ENCODE measurements at regions not wholly inside any gene's neighbourhood (a gene's known extent, or its start where the extent isn't known, plus 50 kb on each side); places are given as distances from the start of the nearest gene placed in this dataset.

DNA sequence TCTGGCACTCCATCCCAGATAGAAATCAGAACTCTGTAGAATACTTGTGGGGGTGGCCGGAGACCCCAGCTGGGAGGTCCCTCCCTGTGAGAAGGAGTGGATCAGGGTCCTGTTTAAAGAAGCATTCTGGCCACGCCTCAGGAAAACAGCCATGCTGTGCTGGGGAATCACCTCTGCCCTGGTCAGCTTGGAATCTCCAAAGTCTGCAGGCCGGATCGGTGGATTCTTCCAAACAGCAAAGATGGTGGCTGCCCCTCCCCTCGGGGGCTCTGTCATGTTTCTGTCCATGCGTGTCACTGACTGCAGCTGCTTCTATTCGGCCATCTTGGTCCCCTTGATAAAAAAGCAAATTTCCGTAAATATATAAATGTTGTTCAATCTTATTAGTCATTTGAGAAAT, 365.9 kb downstream of the JRKL start:
- Mint-ChIP-seq H3K27me3 (no peaks in the 10 kb centered on the region), H3K27ac (no peak overlapping the region), H3K9me3 (peaks cover 24% of the 10 kb centered on the region), H3K4me3 (no peak overlapping the region), H3K36me3 (peaks cover 16% of the 10 kb centered on the region), H3K4me1 (ENCODE audit: low read depth in 2 of 2) (no peaks in the 10 kb centered on the region)
- ATAC-seq (no peak), DNase-seq (ENCODE audit: low spot score) (no peak)

DNA sequence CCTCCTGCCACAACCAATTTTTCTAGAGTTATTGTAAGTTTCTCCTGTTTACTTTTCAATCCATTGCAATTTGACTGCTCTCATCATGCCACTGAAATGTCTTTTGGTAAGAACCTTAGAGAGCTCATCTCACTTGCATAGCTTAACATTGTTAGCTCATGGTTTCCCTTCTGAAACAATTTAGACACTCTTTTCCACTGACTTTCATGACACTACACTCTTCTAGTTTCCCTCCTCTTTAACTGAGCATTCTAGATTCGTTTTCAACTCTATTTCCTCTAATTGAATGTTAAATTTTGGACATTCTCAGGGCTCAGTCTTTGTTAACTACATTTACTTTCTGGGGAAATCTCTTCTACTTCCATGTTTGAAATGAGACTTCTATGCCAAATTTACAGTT, 369.1 kb downstream of the JRKL start:
- Mint-ChIP-seq H3K27me3 (no peaks in the 10 kb centered on the region), H3K4me1 (ENCODE audit: low read depth in 2 of 2) (no peaks in the 10 kb centered on the region), H3K27ac (no peak overlapping the region), H3K4me3 (no peak overlapping the region), H3K36me3 (peaks cover 16% of the 10 kb centered on the region), H3K9me3 (peaks cover 23% of the 10 kb centered on the region)
- ATAC-seq (no peak), DNase-seq (ENCODE audit: low spot score) (no peak)

DNA sequence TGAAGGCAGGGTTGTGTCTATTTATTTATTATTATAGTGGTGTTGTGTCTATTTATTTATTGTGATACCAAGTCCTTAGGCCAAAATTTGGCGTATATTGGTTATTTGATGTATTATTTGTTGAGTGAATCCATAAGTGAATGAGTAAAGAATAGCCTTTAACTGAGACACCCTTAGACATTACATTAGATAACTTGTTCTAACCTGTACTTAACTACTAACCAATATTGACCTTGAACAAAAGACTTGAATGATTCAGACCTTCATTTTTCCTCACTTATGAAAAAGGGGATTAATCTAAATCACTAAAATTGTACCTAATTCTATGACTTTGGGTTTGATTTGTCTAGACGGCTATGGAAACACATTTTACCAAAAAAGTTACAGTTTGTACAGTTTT, 370.5 kb downstream of the JRKL start:
- Mint-ChIP-seq H3K4me3 (no peak overlapping the region), H3K27ac (no peak overlapping the region), H3K27me3 (no peaks in the 10 kb centered on the region), H3K4me1 (ENCODE audit: low read depth in 2 of 2) (no peaks in the 10 kb centered on the region), H3K36me3 (peaks cover 6% of the 10 kb centered on the region), H3K9me3 (peaks cover 20% of the 10 kb centered on the region)
- DNase-seq (ENCODE audit: low spot score) (no peak), ATAC-seq (no peak)

DNA sequence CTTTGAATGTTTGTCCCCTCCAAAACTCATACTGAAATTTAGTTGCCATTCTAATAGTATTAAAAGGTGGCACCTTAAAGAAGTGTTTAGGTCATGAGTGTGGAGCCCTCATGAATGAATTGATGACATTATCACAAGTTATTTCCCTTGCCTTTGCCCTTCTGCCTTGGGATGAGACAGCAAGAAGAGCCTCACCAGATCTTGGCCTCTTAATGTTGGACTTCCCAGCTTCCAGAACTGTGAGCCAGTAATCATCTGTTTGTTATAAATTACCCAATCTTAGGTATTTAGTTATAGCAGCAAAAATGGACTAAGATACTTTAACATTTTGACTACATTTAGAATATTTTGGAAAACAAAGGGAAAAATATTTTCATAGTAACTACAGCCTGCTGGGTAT, 371.0 kb downstream of the JRKL start:
- DNase-seq (ENCODE audit: low spot score) (no peak), ATAC-seq (no peak)
- H3K27ac Mint-ChIP-seq = no peak overlapping the region
- no peaks in the 10 kb centered on the region for H3K4me1 Mint-ChIP-seq (ENCODE audit: low read depth in 2 of 2)
- peaks cover 20% of the 10 kb centered on the region for H3K9me3 Mint-ChIP-seq
- no peaks in the 10 kb centered on the region for H3K27me3 Mint-ChIP-seq
- H3K4me3 Mint-ChIP-seq = no peak overlapping the region
- peaks cover 6% of the 10 kb centered on the region for H3K36me3 Mint-ChIP-seq

DNA sequence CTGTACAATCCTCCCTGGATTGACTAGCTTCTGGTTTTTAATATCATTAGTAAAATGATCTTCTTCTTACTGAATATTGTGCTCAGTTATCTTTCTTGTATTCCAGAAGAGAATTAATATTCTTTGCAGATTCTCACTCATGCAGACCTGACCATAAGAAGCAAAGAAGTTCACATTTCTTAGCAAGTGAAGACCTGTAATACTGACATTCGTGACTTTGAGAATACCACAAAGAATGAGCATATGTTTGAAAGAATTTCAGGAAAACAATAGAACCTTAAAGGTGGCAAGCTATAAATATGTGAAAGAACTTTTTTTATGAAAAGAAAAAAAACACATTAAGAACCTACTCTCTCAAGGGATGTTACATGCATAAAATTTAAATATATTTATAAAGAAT, 371.6 kb downstream of the JRKL start:
- Mint-ChIP-seq H3K4me3 (no peak overlapping the region), H3K36me3 (peaks cover 6% of the 10 kb centered on the region), H3K9me3 (peaks cover 20% of the 10 kb centered on the region), H3K27me3 (no peaks in the 10 kb centered on the region), H3K27ac (no peak overlapping the region), H3K4me1 (ENCODE audit: low read depth in 2 of 2) (no peaks in the 10 kb centered on the region)
- no peak for ATAC-seq
- no peak for DNase-seq (ENCODE audit: low spot score)

DNA sequence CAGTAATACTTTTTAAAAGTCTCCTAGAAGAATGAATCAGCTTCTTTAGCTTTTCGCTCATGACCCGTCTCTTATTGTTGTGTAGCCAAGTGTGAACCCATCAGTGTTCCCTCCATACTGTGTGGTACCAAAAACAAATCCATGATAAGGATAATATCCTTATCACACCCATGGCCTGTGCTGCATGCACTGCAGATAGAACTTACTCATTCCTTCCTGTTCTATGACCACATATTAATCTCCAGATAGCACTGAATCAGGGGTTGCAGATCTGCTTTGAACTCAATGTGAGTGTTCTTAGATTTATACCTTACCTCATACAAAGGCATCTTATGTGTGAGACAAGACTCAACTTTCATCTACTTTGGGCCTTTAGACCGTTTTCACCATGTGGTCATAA, 373.4 kb downstream of the JRKL start:
- no peak overlapping the region for H3K27ac Mint-ChIP-seq
- H3K36me3 Mint-ChIP-seq = peaks cover 6% of the 10 kb centered on the region
- H3K9me3 Mint-ChIP-seq = peaks cover 17% of the 10 kb centered on the region
- H3K4me3 Mint-ChIP-seq = no peak overlapping the region
- H3K27me3 Mint-ChIP-seq = no peaks in the 10 kb centered on the region
- H3K4me1 Mint-ChIP-seq (ENCODE audit: low read depth in 2 of 2) = no peaks in the 10 kb centered on the region
- no peak for DNase-seq (ENCODE audit: low spot score)
- ATAC-seq = no peak

DNA sequence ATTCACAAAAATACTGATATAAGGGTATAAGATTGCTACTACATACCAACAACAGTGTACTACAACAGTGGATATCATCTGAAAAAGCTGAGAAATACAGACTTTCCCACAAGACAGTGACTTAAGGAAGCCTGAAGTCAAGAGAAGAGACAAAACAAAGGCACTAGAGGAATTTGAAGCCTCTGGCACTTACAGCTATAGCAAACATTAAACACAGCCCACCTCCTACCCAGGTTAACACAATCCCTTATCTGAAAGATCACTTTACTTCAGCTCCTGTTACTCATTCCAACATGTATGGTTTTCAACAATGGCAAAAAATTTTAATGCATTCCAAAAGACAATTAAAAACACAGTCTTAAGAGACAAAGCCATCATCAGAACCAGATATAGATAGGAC, 388.5 kb downstream of the JRKL start:
- no peak overlapping the region for H3K4me3 Mint-ChIP-seq
- DNase-seq (ENCODE audit: low spot score) = no peak
- no peaks in the 10 kb centered on the region for H3K27me3 Mint-ChIP-seq
- no peaks in the 10 kb centered on the region for H3K4me1 Mint-ChIP-seq (ENCODE audit: low read depth in 2 of 2)
- no peak overlapping the region for H3K27ac Mint-ChIP-seq
- no peaks in the 10 kb centered on the region for H3K36me3 Mint-ChIP-seq
- H3K9me3 Mint-ChIP-seq = peaks cover 19% of the 10 kb centered on the region
- no peak for ATAC-seq

DNA sequence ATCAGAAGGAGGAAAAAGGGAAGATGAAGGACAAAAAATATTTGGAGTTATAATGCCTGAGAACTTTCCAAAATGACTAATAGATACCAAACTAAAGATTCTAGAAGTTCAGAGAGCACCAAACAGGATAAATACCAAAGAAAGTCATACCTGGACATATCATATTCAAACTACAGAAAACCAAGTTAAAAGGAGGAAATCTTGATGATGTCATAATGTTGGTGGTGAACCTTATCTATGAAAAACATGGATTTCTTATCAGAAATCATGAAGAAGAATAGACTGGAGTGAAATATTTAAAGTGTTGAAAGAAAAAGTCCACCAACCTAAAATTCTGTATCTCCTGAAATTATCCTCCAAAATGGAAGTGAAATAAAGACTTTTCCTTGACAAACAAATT, 389.2 kb downstream of the JRKL start:
- Mint-ChIP-seq H3K27me3 (no peaks in the 10 kb centered on the region), H3K4me1 (ENCODE audit: low read depth in 2 of 2) (no peaks in the 10 kb centered on the region), H3K4me3 (no peak overlapping the region), H3K36me3 (no peaks in the 10 kb centered on the region), H3K9me3 (peaks cover 19% of the 10 kb centered on the region), H3K27ac (no peak overlapping the region)
- no peak for DNase-seq (ENCODE audit: low spot score)
- ATAC-seq = no peak

DNA sequence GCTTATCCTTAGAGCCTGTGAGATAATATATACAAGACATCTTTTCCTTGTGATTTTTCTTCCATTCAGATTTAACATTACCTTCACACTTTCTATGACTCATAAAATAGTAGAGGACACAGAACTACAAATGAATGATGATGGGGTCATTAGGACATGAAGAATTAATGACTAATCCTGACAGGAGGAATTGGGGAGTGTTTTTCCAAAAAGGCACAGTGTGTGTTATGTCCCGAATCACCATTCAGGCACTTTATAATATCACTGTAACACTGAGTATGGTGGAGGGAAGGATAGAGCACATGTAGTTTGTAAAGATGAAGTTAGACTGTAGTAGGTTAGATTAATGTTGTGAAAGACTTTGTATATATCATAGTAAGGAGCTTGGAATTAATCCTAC, 391.3 kb downstream of the JRKL start:
- Mint-ChIP-seq H3K4me3 (no peak overlapping the region), H3K36me3 (no peaks in the 10 kb centered on the region), H3K4me1 (ENCODE audit: low read depth in 2 of 2) (no peaks in the 10 kb centered on the region), H3K9me3 (peaks cover 19% of the 10 kb centered on the region), H3K27ac (no peak overlapping the region), H3K27me3 (no peaks in the 10 kb centered on the region)
- no peak for ATAC-seq
- no peak for DNase-seq (ENCODE audit: low spot score)

DNA sequence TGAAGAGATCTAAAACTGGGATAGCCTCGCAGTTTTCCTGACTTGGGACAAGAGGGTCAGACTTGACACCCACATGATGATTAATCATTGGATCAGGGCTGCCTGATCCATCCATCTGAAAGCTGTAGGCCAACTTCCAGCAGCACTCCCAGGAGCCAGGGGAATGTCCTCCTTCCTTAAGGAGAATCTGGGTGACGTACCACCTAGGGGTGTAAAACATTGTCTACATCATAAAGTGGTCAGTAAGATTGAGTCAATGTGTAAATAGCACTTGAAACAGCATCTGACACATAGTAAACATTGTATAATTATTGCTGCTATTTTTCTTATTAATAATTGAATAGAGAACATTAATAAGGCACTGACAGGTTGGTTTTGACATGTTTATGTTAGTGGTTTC, 392.8 kb downstream of the JRKL start:
- Mint-ChIP-seq H3K4me1 (ENCODE audit: low read depth in 2 of 2) (no peaks in the 10 kb centered on the region), H3K27me3 (no peaks in the 10 kb centered on the region), H3K36me3 (no peaks in the 10 kb centered on the region), H3K9me3 (peaks cover 21% of the 10 kb centered on the region), H3K27ac (no peak overlapping the region), H3K4me3 (no peak overlapping the region)
- ATAC-seq = no peak
- no peak for DNase-seq (ENCODE audit: low spot score)

DNA sequence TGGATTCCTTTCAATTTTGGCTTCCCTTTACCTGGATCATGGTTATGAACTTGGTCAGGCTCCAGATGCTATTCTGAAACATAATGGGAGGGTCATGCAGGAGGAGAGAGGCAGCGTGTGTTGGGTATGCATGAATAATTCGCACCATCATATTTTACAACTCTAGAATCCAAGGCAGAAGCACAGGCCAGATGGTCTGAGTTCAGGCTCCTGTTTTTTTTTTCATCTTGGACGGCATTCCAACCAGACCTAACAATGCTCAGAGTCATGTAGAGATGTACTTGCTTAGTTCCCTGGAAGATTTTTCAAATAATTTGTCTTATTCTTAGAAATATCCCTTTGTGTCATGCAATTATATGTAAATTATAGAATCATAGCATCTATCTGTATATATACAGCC, 393.5 kb downstream of the JRKL start:
- ATAC-seq = no peak

DNA sequence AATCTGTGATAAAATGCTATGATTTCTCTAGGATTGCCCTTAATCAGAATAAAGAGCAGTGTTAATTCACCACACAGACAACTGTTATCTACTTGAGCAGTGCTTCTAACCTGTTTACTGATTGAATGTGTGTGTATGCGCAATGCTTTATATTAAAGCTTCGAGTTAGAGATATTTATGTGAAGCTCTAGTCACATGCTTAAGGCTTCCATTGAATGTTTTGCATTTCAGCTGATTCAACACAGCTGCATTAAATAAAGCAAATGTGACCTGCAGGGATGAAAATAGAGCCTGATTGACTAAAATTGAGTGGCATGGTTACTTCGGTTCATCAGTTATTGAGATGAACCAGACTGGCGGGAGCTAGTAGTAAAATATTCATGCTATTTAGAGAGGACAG, 395.3 kb downstream of the JRKL start:
- DNase-seq (ENCODE audit: low spot score) (no peak), ATAC-seq (no peak)
- Mint-ChIP-seq H3K4me3 (no peak overlapping the region), H3K9me3 (peaks cover 25% of the 10 kb centered on the region), H3K36me3 (no peaks in the 10 kb centered on the region), H3K4me1 (ENCODE audit: low read depth in 2 of 2) (no peaks in the 10 kb centered on the region), H3K27ac (no peak overlapping the region), H3K27me3 (no peaks in the 10 kb centered on the region)

More for the DNA sequence above, 393.5 kb downstream of the JRKL start:
- H3K36me3 Mint-ChIP-seq = no peaks in the 10 kb centered on the region
- no peaks in the 10 kb centered on the region for H3K4me1 Mint-ChIP-seq (ENCODE audit: low read depth in 2 of 2)
- H3K9me3 Mint-ChIP-seq = peaks cover 23% of the 10 kb centered on the region
- no peak overlapping the region for H3K4me3 Mint-ChIP-seq
- no peak overlapping the region for H3K27ac Mint-ChIP-seq
- no peak for DNase-seq (ENCODE audit: low spot score)
- no peaks in the 10 kb centered on the region for H3K27me3 Mint-ChIP-seq

DNA sequence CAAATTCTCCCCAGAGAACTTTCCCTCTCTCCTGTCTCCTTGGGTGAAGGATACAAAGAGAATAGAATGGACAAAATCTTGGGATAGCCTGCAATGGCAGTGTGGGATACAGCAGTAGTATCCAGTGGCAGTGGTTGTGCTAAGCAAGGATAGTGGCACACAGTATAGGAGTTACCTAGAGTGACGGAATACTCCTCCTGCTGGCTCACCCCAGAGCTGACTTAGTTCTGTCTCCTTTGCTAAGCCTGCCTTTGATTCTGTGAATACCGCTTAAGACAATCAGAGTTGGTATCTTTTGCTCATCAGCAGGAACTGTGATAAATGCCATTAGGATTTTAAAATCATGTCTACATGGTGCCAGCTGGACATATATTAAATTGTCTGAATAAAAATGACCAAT, 404.3 kb downstream of the JRKL start:
- ATAC-seq = no peak
- no peaks in the 10 kb centered on the region for H3K4me1 Mint-ChIP-seq (ENCODE audit: low read depth in 2 of 2)
- peaks cover 19% of the 10 kb centered on the region for H3K9me3 Mint-ChIP-seq
- no peaks in the 10 kb centered on the region for H3K36me3 Mint-ChIP-seq
- H3K27me3 Mint-ChIP-seq = no peaks in the 10 kb centered on the region
- DNase-seq (ENCODE audit: low spot score) = no peak
- H3K27ac Mint-ChIP-seq = no peak overlapping the region
- no peak overlapping the region for H3K4me3 Mint-ChIP-seq

DNA sequence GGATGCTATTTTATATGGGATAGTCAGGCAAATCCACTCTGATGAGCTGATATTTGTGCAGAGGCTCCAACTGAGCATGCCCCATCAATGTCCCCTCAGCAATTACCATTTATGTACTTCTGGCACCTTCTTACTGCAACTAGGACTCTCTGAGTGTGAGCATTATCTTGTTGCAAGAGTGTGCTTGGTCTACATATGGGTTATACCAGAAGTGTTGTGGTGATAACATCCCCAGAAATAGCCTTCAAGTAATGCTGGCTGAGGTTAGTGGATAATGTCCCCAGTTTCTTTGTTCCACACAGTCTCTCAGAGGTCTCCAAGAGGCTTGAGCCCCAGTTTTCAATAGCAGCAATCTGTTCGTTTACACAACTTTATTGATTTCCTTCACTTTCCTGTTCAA, 408.6 kb downstream of the JRKL start:
- H3K36me3 Mint-ChIP-seq = no peaks in the 10 kb centered on the region
- no peaks in the 10 kb centered on the region for H3K4me1 Mint-ChIP-seq (ENCODE audit: low read depth in 2 of 2)
- H3K9me3 Mint-ChIP-seq = peaks cover 11% of the 10 kb centered on the region
- no peak overlapping the region for H3K4me3 Mint-ChIP-seq
- DNase-seq (ENCODE audit: low spot score) (no peak), ATAC-seq (no peak)
- no peaks in the 10 kb centered on the region for H3K27me3 Mint-ChIP-seq
- no peak overlapping the region for H3K27ac Mint-ChIP-seq

DNA sequence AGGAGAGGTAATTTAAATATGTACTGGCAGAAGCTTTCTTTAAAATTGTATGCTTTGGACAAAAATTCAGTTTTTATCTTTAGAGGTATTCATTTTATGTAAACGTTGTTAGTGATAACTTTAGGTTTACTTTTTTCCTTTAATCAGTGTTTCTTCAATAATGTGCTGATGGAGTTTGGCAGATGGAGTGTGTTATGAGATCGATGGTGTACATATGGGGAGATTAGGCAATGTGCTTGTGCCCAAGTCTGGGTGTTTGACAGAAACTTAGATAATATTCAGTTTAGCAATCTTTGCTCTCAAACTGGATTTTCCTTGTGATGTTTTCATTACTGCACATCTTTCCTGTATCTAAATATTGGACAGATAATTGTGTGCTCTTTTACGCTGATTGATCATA, 425.4 kb downstream of the JRKL start:
- DNase-seq (ENCODE audit: low spot score) (no peak), ATAC-seq (no peak)
- no peak overlapping the region for H3K4me3 Mint-ChIP-seq
- H3K27me3 Mint-ChIP-seq = no peaks in the 10 kb centered on the region
- H3K27ac Mint-ChIP-seq = no peak overlapping the region
- H3K4me1 Mint-ChIP-seq (ENCODE audit: low read depth in 2 of 2) = no peaks in the 10 kb centered on the region
- peaks cover 12% of the 10 kb centered on the region for H3K9me3 Mint-ChIP-seq
- H3K36me3 Mint-ChIP-seq = no peaks in the 10 kb centered on the region
